GOT3 (cell line): ENCODE measurements at regions not wholly inside any gene's neighbourhood (a gene's known extent, or its start where the extent isn't known, plus 50 kb on each side); places are given as distances from the start of the nearest gene placed in this dataset.

ENCODE experiments used
- DNase-seq: peaks from one replicate; lab custom pipeline; 2025; ENCODE audit warnings: mixed read lengths; lab: John Stamatoyannopoulos, UW

DNA sequence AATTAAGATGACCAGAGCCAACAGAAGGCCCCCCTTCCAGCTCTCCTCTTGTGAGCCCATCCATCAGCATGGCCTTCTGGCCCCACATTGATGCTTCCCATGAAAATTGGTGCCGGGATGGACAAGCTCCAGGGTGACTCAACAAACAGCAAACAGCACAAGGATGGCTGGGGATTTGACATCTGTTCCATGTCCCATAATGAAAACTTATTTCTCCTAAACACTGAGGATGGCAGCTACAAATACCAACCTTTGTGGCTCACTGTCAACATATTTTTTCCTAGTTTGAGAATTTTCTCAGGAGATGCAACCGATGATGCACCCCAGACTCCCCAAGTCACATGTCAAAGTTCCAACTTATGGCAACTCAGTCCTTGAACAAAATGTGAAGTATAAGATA, 169.6 kb upstream of the SIX2 start:
- no peak for DNase-seq

DNA sequence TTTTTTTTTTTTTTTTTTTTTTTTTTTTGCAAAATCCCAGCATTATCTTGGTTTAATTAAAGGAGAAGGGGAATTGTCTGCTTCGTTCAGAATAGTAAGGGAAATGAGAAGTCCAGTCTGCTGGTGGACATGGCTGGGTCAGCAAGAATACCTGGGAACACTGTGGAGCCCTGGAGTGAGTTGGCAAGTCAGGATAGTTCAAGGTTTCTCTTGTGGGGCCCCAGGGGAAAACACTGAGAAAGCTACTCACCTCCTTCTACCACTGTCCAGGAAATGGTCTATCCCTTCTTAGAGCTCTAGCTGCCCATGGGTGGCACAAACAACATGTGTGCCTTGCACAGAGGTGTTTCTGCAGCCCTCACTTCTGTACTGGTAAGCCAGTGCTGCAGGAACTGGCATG, 169.1 kb upstream of the SIX2 start:
- no peak for DNase-seq

DNA sequence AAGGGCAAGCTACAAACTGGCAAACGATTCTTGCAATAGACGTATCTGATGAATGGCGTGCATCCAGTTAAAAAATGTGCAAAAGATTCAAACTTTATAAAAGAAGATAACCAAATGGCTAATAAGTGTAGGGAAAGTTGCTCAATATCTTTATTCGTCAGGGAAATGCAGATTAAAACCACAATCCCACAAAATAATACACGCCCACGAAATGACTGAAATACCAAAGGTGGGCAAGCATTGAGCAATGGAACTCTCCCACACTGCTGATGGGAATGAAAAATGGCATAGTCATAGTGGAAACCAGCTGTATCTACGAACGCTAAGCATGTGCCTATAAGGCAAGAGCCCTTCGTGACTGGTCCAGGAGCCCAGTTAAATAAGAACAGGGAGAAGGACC, 168.6 kb upstream of the SIX2 start:
- peak; percentile 55 for DNase-seq

DNA sequence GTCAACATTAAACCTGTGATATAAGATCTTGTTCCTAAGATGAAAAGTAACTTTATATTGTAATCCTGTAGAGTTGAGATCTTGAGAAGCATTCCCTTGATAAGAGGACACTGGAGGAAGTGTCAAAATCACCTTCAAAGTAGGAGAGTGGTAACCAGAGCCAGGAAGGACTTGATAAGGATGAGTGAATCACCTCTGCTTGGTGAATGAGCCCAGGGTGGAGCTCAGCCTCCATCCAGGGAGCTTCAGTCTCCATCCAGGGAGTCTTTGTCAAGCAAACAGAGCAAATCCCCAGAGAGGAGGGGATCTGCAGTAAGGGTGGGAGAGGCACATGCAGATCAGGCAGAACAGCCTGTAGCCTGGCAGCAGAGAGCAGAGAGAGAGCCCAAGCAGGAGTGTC, 167.1 kb upstream of the SIX2 start:
- DNase-seq = no peak

DNA sequence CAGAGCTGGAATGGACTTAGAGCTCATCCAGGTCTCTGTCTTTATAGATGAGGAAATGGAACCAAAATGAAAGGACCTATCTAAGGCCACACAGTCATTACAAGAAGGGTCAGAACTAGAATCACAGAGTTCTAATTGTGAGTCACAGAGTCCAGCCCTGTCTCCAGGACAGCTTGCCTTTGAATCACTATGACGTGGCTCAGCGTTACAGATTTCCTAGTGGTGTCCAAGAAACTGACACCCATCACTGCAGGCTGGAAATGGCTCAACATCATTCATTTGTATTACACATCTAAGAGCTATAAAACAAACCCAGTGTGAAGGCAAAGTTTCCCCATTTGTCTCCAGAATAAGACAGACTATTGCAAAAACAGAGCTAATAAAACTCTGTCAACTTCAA, 164.3 kb upstream of the SIX2 start:
- DNase-seq = peak; percentile 34

DNA sequence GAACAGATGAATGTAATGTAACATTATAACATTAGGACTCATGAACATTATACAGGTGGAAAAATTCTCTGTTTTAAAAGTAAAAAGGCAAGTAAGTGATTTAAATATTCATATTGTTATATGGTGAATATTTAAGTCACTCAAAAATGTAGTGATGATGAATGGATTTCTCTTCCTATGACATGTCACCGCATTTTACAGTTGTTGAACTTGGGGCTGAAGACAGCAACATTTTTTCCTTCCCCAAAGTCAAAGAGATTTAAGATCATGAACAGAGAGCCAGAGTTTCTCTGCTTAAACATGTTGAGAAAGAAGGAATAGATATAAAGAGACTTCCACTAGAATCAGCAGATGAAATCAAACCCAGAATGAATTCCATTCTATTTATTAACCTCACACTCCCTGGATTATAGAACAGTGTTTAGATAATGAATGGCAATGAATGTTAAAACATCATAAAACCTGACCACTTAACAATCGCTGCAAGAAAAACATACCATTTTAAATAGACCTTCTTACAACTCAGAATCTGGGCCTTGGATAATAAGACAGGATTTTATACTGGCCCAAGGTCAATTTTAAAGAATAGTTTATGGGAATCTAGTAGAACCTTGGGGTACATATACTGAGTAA, 163.6 kb upstream of the SIX2 start:
- no peak for DNase-seq

DNA sequence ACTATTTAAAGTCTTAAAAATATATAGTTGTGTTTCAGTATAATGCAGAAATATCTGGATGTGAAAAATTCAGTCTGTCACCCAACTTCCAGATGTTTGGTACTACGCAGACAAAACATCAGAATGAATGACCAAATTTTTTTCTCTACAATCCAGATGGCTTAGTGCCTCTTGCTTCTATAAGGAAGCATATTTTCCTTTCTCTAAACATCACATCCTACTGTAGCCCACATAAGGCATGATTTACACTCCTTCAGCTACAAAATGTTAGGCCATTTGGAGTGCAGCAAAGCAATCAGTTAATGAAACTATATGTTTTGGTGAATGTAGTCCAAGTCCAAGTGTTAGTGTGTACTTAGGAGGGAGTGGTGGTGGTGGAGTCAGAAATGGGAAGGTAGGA, 162.9 kb upstream of the SIX2 start:
- DNase-seq = no peak

DNA sequence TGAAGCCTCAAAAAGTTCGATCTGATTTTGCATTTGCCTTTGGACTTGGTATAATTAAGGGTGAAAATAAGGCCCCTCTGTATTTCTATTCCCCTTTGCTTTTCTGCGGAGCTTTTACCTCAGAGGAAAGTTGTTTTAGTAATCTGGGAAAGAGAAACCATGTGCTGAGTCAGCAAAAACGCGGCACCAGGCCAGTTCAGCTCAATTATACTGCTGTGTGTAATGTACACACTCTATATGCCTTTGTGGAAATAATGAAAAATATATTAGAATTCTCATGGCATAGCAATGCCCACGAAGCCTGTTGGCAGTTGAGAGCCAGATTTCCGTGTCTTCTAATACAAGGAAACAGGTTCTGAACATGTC, 161.9 kb upstream of the SIX2 start:
- no peak for DNase-seq

DNA sequence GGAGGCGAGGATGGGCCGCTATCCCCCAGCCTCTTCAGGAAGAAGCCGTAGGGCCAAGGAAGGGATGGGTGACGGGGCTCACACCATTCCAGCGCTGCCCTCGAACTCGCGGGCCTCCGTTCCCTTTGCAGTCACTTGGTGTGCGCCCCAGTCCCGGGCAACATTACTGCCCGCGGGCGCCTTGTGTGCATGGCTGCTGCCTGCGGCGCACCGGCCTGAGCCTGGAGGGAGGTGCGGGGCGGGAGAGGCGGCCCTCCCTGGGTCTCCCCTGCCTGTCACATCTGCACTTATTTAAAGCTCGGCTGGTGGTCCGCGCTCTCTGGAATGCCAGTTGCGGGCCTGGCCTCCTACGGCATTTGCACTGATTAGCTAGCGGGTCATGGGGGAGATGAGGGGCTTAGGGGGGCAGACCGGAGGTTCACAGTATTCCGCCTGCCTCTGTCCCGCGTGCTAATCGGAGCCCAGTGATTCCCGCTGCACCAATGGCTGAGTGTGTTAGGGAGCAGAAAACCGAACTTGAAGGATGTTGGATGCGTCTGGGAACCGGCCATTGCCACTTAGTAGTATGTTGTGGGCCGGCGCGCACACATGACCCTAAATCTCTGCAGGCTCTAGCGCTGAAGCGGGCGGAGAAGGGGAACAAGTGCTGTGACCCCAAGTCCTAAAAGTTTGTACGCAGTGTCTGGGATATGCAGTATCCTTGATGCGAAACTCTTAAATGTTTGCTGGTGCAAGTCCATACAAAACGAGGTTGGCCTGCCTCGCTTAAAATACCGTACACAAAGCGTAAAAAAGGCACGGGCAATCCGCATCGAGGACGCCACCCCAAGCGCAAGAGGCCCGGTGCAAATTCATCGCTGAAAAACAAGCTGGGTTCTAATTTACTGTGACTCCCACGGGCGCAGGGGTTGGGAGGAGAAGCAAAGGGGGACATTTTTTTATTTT, 161.2 kb upstream of the SIX2 start:
- no peak for DNase-seq

DNA sequence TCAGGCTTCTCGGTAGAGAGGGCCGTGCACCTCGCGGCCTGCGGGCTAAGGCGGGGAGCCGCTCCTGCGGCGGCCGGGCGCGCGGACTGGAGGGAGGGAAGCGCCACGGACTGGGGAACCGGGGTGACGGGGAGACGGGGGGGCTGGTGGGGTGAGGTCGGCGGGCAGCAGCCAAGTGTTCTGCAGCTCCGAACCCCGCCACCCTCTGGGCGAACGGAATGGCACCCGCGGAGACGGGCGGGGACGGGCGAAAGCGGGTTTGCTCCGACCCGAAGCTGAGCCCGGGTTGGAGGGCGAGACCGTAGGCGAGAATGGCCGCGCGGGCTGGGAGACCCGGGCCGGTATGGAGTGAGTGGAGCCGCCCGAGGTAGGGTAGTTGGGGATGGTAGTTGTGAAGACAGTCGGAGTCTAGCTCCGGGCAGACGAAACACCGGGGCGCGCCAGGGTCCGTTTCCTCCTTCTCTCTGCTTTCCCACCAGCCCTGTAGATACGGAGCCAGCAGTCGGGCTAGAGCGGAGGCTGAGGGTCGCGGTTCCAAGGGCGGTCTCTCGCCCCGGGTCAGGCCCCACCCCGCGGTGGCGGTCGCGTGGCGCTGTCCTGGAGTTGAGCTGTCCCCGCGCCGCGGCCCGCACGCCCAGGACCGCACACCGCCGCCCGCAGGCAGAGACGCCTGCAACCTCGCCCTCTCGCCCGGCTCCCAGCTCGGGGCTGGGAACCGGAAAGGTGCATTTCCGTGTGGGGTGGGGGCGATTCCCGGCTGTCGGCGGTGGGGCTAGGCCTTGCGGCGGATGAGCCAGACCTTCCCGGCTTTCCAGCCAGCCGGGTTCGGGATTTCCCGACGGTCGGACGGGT, 160.3 kb upstream of the SIX2 start:
- DNase-seq = no peak

DNA sequence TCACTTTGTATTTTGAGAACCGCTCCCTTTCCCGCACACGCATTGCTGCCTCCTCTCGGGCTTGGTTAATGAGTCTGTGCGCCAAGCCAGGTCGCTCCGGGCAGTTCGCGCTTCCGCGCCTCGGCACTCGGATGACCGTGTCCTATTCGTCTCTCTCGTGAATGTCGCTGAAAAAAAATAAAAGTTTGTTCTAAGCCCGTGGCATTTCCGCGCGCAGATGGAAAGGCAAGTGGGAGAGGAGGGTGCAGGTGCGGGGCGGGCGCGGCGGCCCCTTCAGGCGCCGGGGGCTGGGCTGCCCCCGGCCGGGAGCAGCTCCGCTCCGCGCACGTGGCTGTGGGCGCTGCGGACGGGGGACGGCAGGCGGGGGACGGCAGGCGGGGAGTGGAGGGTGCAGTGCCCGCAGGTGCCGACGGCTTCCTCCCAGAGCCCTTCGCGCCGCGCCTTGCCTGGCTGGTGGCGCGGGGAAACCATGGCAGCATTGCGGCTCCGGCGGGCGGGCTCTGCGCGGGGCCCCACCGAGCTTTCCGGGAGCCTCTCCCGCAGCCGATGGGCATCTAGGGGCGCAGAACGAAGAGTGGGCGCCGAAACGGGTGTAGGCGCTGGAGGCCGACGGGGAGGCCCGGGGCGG, 159.6 kb upstream of the SIX2 start:
- no peak for DNase-seq

DNA sequence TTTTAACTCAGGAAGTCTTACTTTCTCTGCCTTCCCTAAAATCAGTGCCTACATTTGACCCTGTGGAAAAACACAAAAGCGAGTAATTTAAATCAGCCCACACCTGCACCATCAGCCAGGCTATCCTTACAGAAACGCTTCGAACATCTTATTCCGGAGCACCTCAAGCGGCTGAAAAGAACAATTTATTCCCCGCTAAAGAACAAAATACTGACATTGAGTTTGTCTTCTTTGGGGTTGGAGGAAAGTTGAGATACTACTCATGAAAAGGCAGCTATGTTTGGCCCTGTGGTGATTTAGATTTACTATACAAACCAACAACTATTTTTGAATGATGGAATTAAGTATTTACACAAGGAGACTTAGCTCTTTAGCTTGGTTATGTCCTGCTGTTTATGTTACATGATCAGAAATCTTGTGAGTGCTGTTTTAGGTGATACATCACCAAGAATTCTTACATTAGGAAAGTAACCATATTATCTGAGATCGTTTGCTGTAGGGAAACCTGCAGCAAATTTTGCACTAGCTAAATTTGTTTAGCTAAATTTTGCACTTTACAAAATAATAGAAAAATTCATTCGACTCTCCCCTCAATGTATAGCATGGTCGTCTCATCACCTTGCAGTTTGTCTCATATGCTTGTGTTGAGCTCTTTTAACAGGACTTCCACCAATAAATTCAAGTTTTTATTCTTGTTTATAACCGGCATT, 158.8 kb upstream of the SIX2 start:
- no peak for DNase-seq

DNA sequence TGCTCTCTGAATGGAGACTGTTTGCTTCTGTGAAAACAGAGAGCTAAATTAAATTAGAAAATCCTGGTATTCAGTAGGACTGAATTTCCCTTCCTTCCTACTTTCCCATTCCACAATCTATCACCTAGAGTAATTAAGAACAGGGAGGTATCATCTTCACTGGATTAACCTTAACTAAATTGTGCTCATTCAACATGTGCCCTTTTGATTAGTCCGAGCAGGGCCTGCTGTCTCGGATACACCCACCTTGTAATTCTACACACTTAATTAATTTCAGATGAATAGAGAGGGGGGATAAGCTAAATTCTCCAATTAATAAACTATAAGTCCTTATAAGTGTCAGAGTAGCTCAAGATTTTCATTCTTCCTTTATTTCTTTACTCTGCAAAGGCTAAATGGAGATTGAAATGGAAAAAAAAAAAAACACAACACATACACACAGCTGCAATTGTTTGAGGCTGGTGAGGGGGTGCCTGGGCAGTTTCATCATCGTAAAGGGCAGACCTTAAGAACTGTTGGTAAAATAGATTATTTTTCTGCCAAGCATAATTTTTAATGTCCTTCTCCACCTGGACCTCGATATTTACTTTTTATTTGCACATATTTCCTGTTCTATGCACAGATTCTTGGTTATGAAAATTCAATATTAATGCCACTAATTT, 157.1 kb upstream of the SIX2 start:
- no peak for DNase-seq

DNA sequence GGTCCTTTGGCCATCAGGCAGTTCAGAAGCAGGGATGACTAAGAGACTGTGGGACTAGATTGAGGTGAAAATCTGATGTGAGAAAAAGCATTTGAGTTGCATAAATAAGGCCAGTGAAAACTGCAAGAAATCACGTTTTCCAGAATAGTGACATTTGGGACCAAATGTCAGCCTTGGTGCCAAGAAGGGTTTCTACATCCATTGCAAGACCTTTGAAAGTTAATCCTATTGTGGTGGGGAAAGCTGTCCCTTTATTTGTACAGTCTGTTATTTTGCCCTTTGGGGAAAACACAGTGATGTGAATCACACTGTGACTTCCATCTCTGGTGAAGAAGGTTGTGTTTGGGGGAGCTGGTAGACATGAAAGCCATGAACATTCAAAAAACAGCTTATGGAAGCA, 153.5 kb upstream of the SIX2 start:
- no peak for DNase-seq

DNA sequence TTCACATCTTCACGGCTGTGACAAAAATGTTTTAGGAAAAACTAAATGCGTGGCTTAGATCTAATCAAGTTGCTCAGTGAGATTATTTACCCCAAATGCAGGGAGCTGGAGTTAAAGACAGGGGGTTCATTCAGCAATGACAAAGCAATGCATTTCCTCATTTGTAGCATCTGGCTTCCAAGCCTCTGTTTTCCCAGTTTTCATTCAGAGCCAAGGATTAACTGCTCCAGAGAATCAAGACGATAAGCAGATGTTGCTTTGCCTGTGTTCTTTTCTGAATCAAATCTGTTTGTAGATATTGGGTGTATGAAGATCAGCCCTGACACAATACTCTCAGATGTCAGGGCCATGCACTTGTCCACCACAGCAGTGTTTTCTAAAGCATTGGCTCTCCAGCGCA, 147.4 kb upstream of the SIX2 start:
- DNase-seq = no peak

DNA sequence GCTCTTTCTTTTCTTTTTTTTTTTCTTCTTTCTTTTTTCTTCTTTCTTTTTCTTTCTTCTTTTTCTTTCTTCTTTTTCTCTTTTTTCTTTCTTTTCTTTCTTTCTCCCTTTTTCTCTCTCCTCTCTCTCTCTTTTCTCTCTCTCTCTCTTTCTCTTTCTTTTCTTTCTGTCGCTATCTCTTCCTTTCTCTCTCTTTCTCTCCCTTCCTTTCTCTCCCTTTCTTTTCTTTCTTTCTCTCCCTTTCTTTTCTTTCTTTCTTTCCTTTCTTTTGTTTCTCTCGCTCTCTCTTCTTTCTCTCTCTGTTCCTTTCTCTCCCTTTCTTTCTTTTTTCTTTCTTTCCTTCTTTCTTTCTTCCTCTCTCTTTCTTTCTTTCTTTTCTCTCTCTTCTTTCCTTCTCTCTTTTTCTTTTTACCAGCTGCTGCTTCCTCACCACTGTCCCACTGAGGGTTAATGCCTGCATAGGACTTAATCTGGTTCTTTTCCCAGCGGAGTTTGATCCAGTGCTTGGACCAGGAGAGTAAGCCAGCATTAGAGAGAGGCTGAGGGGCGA, 145.4 kb upstream of the SIX2 start:
- no peak for DNase-seq

DNA sequence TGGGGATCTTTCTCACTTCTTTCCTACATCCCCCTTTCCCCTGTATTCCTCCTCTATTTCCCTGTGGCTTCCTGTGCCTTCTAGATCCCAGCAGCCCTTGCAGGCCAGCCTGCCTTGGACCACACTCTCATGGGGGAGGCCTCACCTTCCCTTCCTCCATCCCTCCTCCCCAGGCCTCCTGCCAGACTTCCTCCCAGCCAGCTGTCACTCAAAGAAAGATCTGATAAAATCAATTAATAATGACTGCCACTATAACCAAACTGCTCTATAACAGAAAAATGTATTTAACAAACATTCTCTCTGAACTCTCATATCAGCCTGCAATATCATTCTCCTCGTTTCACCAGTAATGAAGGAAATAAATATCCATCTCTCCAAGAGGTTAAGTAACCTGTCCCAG, 144.9 kb upstream of the SIX2 start:
- DNase-seq = no peak

DNA sequence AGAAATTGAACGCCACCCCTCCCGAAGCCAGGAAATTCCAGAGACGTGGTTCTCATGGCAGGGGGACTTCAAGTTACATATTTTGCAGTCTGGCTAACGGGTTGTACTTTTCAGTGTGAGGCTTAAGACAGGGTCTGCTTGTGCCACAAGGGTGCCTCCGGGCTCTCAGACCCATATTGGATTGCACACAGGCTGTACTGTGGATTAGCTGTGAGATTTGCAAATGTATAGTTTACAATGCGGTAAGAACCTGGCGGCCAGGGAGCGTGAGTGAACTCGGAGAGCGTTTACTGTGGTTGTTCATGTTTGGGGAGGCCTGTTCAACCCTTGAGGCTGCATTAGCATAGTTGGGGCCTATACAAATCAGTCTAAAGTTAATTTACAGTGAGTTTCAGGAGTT, 143.9 kb upstream of the SIX2 start:
- DNase-seq = no peak

DNA sequence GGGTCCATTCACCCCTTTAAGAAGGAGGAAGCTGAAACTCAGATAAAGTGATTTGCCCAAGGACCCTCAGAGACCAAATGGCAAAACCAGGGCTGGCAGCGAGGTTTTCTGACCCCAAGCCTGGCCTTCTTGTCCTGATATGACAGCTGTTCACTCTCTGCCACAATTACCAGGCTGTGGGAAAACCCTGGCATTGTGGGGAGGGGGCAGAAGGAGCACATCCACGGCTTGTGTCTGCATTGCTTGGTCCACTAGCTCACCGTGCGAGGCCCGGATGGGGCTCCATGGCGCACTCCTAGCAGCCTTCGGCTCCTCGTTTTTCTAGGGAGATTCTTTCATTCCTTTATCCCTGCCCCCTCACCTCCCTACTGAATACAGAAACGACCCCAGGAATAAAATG, 143.4 kb upstream of the SIX2 start:
- DNase-seq = no peak

DNA sequence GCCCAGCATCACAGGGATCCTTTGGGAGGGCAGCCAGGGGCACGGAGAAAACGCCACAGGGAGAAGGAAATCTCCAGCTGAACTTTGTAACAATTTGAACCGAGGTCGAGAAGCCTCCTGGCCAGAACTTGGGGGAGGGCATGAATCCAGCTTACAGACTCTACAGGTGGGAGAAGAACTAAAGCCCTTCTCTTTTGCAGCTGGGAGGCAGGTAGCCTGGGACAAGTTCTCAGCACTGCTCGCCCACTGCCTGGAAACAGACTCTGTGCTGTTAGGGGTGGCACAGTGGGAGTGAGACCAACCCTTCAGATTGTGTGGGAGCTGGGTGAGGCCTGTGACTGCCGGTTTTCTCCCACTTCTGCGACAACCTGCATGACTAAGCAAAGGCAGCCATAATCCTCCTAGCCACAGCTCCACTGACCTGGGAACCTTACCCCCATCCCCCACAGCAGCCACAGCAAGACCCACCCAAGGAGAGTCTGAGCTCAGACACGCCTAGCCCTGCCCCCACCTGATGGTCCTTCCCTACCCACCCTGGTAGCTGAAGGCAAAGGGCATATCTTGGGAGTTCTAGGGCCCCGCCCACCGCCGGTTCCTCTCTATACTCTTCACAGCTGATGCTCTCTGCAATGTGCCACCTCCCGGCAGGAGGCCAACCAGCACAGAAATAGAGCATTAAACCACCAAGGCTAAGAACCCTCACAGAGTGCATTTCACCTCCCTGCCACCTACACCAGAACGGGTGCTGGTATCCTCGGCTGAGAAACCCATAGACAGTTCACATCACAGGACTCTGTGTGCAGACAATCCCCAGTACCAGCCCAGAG, 136.0 kb upstream of the SIX2 start:
- no peak for DNase-seq
